HG03354 (cell line): ENCODE measurements at regions not wholly inside any gene's neighbourhood (a gene's known extent, or its start where the extent isn't known, plus 50 kb on each side); places are given as distances from the start of the nearest gene placed in this dataset.

Source experiments
- ATAC-seq: cut with Tn5 transposase; IDR thresholded peaks from one replicate; pipeline ENCODE4 v1.9.1; 2021; ENCODE audit warnings: mild to moderate bottlenecking; ENCODE audit not compliant: unreplicated experiment, poor library complexity, severe bottlenecking

GRCh38 chr13:104314926-104315535 lies 1248.8 kb upstream of the SLC10A2 start:
- no peak for ATAC-seq

- no peak for ATAC-seq
These were observed 1248.1 kb upstream of the SLC10A2 start for GRCh38 chr13:104314321-104314720.

- no peak for ATAC-seq
These were observed 1244.6 kb upstream of the SLC10A2 start for GRCh38 chr13:104310861-104311260.

- no peak for ATAC-seq
These were observed 1243.2 kb upstream of the SLC10A2 start for GRCh38 chr13:104309431-104309830.

GRCh38 chr13:104301171-104301975 lies 1235.2 kb upstream of the SLC10A2 start:
- ATAC-seq: no peak

GRCh38 chr13:104297075-104297474 lies 1230.9 kb upstream of the SLC10A2 start:
- ATAC-seq: no peak

- ATAC-seq: no peak
These were observed 1230.1 kb upstream of the SLC10A2 start for GRCh38 chr13:104296286-104296685.

GRCh38 chr13:104295537-104295936 lies 1229.3 kb upstream of the SLC10A2 start:
- no peak for ATAC-seq

- no peak for ATAC-seq
These were observed 1223.2 kb upstream of the SLC10A2 start for GRCh38 chr13:104289400-104289799.

- no peak for ATAC-seq
These were observed 1222.3 kb upstream of the SLC10A2 start for GRCh38 chr13:104288496-104288895.

GRCh38 chr13:104286566-104287290 lies 1220.5 kb upstream of the SLC10A2 start:
- ATAC-seq: no peak

- no peak for ATAC-seq
These were observed 1215.7 kb upstream of the SLC10A2 start for GRCh38 chr13:104281910-104282309.

- ATAC-seq: no peak
These were observed 1204.5 kb upstream of the SLC10A2 start for GRCh38 chr13:104270731-104271130.

GRCh38 chr13:104267206-104267811 lies 1201.1 kb upstream of the SLC10A2 start:
- ATAC-seq: no peak

- no peak for ATAC-seq
These were observed 1190.5 kb upstream of the SLC10A2 start for GRCh38 chr13:104256701-104257100.

- ATAC-seq: no peak
These were observed 1187.0 kb upstream of the SLC10A2 start for GRCh38 chr13:104253063-104253680.

GRCh38 chr13:104251931-104252330 lies 1185.7 kb upstream of the SLC10A2 start:
- no peak for ATAC-seq

- no peak for ATAC-seq
These were observed 1180.7 kb upstream of the SLC10A2 start for GRCh38 chr13:104246955-104247354.

- ATAC-seq: no peak
These were observed 1140.3 kb upstream of the SLC10A2 start for GRCh38 chr13:104206450-104207044.

- no peak for ATAC-seq
These were observed 1138.0 kb upstream of the SLC10A2 start for GRCh38 chr13:104204177-104204576.
